GM12878 (cell line): ENCODE measurements at regions not wholly inside any gene's neighbourhood (a gene's known extent, or its start where the extent isn't known, plus 50 kb on each side); places are given as distances from the start of the nearest gene placed in this dataset.

Experiments
- CREB1 ChIP-seq: IDR thresholded peaks from 2 replicates; pipeline ENCODE4 v1.6.1; 2012; ENCODE audit warnings: low read depth, mild to moderate bottlenecking, inconsistent platforms
- CTCF ChIP-seq, 3 experiments: IDR thresholded peaks in 2 of 3; conservative IDR thresholded peaks in 1 of 3; 2 replicates each; pipeline ENCODE4 v1.5.1; 2011; ENCODE audit warnings: low read depth in 3 of 3, low read length in 3 of 3, mild to moderate bottlenecking in 3 of 3, control low read depth in 2 of 3, moderate library complexity in 2 of 3, inconsistent platforms in 1 of 3, mixed read lengths in 1 of 3; ENCODE audit not compliant: control insufficient read depth in 2 of 3, insufficient read depth in 1 of 3; ENCODE audit errors: extremely low read depth in 1 of 3
- DPF2 ChIP-seq: fragments of 450-650 bp; IDR thresholded peaks from 2 replicates; pipeline ENCODE4 v1.6.1; 2017; ENCODE audit warnings: mild to moderate bottlenecking
- MYC ChIP-seq: IDR thresholded peaks from 2 replicates; pipeline ENCODE4 v1.6.1; 2011; ENCODE audit warnings: mild to moderate bottlenecking, low read length, moderate library complexity, inconsistent platforms; ENCODE audit not compliant: insufficient read depth, insufficient replicate concordance, insufficient read length, severe bottlenecking
- NRF1 ChIP-seq: conservative IDR thresholded peaks from 2 replicates; pipeline ENCODE4 v1.6.1; 2011; ENCODE audit warnings: mild to moderate bottlenecking, low read depth, low read length, improper control_type of control experiment
- POLR2A ChIP-seq: IDR thresholded peaks from 2 replicates; pipeline ENCODE4 v1.6.1; 2011; ENCODE audit warnings: low read depth, mild to moderate bottlenecking, low read length
- ZBED1 ChIP-seq: IDR thresholded peaks from 2 replicates; pipeline ENCODE4 v1.6.1; 2016; ENCODE audit warnings: borderline replicate concordance
- TF ChIP-seq, protein P1 (sequence below): fragments of 450-650 bp; formaldehyde crosslinking; IDR thresholded peaks from 2 replicates; pipeline ENCODE4 v1.4.0; 2022; ENCODE audit warnings: mild to moderate bottlenecking, moderate library complexity
- TF ChIP-seq, protein P2 (sequence below): IDR thresholded peaks from 2 replicates; pipeline ENCODE4 v1.6.1; 2012; ENCODE audit warnings: mild to moderate bottlenecking, low read depth, low read length

- TF ChIP-seq, protein P1, sequence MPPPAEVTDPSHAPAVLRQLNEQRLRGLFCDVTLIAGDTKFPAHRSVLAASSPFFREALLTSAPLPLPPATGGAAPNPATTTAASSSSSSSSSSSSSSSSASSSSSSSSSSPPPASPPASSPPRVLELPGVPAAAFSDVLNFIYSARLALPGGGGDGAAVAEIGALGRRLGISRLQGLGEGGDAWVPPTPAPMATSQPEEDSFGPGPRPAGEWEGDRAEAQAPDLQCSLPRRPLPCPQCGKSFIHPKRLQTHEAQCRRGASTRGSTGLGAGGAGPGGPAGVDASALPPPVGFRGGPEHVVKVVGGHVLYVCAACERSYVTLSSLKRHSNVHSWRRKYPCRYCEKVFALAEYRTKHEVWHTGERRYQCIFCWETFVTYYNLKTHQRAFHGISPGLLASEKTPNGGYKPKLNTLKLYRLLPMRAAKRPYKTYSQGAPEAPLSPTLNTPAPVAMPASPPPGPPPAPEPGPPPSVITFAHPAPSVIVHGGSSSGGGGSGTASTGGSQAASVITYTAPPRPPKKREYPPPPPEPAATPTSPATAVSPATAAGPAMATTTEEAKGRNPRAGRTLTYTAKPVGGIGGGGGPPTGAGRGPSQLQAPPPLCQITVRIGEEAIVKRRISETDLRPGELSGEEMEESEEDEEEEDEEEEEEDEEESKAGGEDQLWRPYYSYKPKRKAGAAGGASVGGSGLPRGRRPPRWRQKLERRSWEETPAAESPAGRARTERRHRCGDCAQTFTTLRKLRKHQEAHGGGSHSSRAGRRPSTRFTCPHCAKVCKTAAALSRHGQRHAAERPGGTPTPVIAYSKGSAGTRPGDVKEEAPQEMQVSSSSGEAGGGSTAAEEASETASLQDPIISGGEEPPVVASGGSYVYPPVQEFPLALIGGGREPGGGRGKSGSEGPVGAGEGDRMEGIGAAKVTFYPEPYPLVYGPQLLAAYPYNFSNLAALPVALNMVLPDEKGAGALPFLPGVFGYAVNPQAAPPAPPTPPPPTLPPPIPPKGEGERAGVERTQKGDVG (CRISPR knock-in tag) = no peak
- no peak for TF ChIP-seq CREB1
- no peak for TF ChIP-seq DPF2
- TF ChIP-seq NRF1 = no peak
- TF ChIP-seq MYC = no peak
- TF ChIP-seq CTCF (IDR thresholded peaks at IDR 0.05 in 2 of 3, conservative IDR thresholded peaks at IDR 0.05 in 1 of 3; ENCODE audit: control insufficient read depth in 2 of 3, extremely low read depth in 1 of 3, insufficient read depth in 1 of 3, low read depth in 3 of 3, low read length in 3 of 3) = no peak
- TF ChIP-seq POLR2A = no peak
- TF ChIP-seq, protein P2, sequence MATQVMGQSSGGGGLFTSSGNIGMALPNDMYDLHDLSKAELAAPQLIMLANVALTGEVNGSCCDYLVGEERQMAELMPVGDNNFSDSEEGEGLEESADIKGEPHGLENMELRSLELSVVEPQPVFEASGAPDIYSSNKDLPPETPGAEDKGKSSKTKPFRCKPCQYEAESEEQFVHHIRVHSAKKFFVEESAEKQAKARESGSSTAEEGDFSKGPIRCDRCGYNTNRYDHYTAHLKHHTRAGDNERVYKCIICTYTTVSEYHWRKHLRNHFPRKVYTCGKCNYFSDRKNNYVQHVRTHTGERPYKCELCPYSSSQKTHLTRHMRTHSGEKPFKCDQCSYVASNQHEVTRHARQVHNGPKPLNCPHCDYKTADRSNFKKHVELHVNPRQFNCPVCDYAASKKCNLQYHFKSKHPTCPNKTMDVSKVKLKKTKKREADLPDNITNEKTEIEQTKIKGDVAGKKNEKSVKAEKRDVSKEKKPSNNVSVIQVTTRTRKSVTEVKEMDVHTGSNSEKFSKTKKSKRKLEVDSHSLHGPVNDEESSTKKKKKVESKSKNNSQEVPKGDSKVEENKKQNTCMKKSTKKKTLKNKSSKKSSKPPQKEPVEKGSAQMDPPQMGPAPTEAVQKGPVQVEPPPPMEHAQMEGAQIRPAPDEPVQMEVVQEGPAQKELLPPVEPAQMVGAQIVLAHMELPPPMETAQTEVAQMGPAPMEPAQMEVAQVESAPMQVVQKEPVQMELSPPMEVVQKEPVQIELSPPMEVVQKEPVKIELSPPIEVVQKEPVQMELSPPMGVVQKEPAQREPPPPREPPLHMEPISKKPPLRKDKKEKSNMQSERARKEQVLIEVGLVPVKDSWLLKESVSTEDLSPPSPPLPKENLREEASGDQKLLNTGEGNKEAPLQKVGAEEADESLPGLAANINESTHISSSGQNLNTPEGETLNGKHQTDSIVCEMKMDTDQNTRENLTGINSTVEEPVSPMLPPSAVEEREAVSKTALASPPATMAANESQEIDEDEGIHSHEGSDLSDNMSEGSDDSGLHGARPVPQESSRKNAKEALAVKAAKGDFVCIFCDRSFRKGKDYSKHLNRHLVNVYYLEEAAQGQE = no peak
- TF ChIP-seq ZBED1 = no peak
Observed at GRCh38 chr17:14641117-14641516, 340.2 kb downstream of the HS3ST3B1 start.
